Sigmoid colon (tissue), 4 donors: ENCODE measurements at regions not wholly inside any gene's neighbourhood (a gene's known extent, or its start where the extent isn't known, plus 50 kb on each side); places are given as distances from the start of the nearest gene placed in this dataset.

Experiments
- CTCF ChIP-seq, 4 experiments: fragments of 450-650 bp in 3 of 4; fragments of 200-600 bp in 1 of 4; IDR thresholded peaks; one replicate each; pipeline ENCODE4 v1.5.1; 2016 to 2019; ENCODE audit warnings: antibody characterized with exemption in 4 of 4, mild to moderate bottlenecking in 3 of 4, moderate library complexity in 2 of 4
- EP300 ChIP-seq, 4 donors: sonication (generic); formaldehyde crosslinking; IDR thresholded peaks; one replicate each; pipeline ENCODE4 v1.6.1; 2017; ENCODE audit warnings: antibody characterized with exemption in 4 of 4
- POLR2A ChIP-seq, 2 donors: fragments of 450-650 bp; IDR thresholded peaks; one replicate each; pipeline ENCODE4 v1.6.1; 2016; ENCODE audit warnings: antibody characterized with exemption in 2 of 2, mild to moderate bottlenecking in 2 of 2, moderate library complexity in 2 of 2
- POLR2AphosphoS5 ChIP-seq, 4 donors: sonication (generic); formaldehyde crosslinking; IDR thresholded peaks; one replicate each; pipeline ENCODE4 v1.6.1; 2017; ENCODE audit warnings: antibody characterized with exemption in 4 of 4

- TF ChIP-seq POLR2A (IDR thresholded peaks at IDR 0.05), result no peak
- TF ChIP-seq POLR2AphosphoS5 (IDR thresholded peaks at IDR 0.05), result no peak
- TF ChIP-seq CTCF (IDR thresholded peaks at IDR 0.05), result no peak
- TF ChIP-seq EP300 (IDR thresholded peaks at IDR 0.05), result no peak
These were observed 143.6 kb downstream of the TFAP2B start for GRCh38 chr6:50962213-50962759.
